ENCODE measurements at regions not wholly inside any gene's neighbourhood (a gene's known extent, or its start where the extent isn't known, plus 50 kb on each side); places are given as distances from the start of the nearest gene placed in this dataset.
"Not testable (repeated sequence)": the region's sequence is repeated elsewhere in the genome, so short reads cannot be mapped to it uniquely, and the experiment has no call there.

DNA sequence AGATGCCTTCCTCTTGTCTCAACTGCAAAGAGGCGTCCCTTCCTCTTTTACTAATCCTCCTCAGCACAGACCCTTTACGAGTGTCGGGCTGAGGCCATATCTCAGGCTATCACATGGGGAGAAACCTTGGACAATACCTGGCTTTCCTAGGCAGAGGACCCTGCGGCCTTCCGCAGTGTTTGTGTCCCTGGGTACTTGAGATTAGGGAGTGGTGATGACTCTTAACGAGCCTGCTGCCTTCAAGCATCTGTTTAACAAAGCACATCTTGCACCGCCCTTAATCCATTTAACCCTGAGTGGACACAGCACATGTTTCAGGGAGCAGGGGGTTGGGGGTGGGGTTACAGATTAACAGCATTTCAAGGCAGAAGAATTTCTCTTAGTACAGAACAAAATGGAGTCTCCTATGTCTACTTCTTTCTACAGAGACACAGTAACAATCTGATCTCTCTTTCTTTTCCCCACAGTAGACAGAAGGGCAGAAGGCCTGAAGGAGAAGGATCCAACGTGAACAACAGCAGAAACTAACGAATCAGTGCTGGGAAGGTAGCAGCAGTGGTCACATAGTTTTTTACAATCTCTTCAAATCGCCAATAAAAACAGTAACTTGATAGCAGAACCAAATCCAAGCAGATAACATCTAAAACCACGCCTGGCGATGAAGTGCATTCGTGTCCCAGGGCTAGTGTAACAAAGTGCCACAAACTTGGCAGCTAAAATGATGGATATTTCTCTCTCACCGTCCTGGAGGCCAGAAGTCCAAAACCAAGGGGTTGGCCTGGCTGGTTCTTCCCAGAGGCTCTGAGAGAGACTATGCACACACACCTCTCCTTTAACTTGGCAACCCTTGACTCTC is 272.4 kb downstream of the EIPR1 start:
- BruUV-seq (replicated peaks); SMC1A ChIA-PET (ENCODE audit: uncharacterized antibody, unreplicated experiment); H3K4me1 ChIP-seq (ENCODE audit: control insufficient read depth, insufficient read depth, low read length); H3K9ac ChIP-seq (ENCODE audit: control insufficient read depth, insufficient read depth, low read length); H3K36me3 ChIP-seq (ENCODE audit: control insufficient read depth in 2 of 2, insufficient read depth in 2 of 2, low read length in 1 of 2); CTCF ChIA-PET; ATAC-seq; H3K4me2 ChIP-seq (ENCODE audit: control insufficient read depth, insufficient read depth); intact Hi-C loops (cut with micrococcal nuclease; ENCODE audit: unreplicated experiment); RAD21 ChIA-PET (ENCODE audit: unreplicated experiment); FAIRE-seq; POLR2A ChIA-PET; DNase-seq (ENCODE audit: low read depth, low spot score); H3K4me3 ChIP-seq; H3K79me2 ChIP-seq (ENCODE audit: control insufficient read depth, insufficient read depth, low read length); H3K27ac ChIP-seq (ENCODE audit: control insufficient read depth, insufficient read depth); H4K20me1 ChIP-seq (ENCODE audit: control insufficient read depth, insufficient read depth); in situ Hi-C loops (cut with MboI); H2AFZ ChIP-seq (ENCODE audit: control insufficient read depth, low read depth, low read length); H3K9me3 ChIP-seq (replicated peaks; ENCODE audit: control insufficient read depth, insufficient read depth, low read length); H3K27me3 ChIP-seq (replicated peaks in 1 of 2; ENCODE audit: control insufficient read depth in 2 of 2, insufficient read depth in 2 of 2, low read length in 1 of 2): not testable (repeated sequence)
- WGBS (ENCODE audit: insufficient coverage, insufficient replicate concordance, low lambda C conversion rate, missing lambda C conversion rate) = 52% methylated on average over 12 of the region's 14 CpGs

DNA sequence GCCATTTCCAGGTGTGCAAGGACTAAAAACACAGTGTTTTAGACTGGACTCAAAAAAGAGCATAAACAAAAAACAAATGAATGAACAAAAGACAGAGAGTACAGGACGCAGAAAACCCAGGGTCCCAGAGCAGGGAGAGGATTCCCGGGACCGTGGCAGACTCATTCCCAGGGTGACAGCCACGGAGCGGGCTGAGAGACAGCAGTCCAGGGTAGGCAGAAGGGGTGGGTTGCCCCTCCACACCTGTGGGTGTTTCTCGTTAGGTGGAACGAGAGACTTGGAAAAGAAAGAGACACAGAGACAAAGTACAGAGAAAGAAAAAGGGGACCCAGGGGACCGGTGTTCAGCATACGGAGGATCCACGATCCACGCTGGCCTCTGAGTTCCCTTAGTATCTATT is 273.4 kb downstream of the EIPR1 start:
- ChIA-PET SMC1A (ENCODE audit: uncharacterized antibody, unreplicated experiment) (no interaction called here), CTCF (no interaction called here), POLR2A (no interaction called here), RAD21 (ENCODE audit: unreplicated experiment) (no interaction called here)
- no peaks in the 10 kb centered on the region for H3K36me3 ChIP-seq (ENCODE audit: control insufficient read depth in 2 of 2, insufficient read depth in 2 of 2, low read length in 1 of 2)
- BruUV-seq (replicated peaks) = no TSS peak
- intact Hi-C loops (cut with micrococcal nuclease; ENCODE audit: unreplicated experiment) (no loop called here), in situ Hi-C loops (cut with MboI) (no loop called here)
- H3K27me3 ChIP-seq (replicated peaks in 1 of 2; ENCODE audit: control insufficient read depth in 2 of 2, insufficient read depth in 2 of 2, low read length in 1 of 2) = no peaks in the 10 kb centered on the region; a peak in 1 of 4 replicates
- no peak overlapping the region for H3K9ac ChIP-seq (ENCODE audit: control insufficient read depth, insufficient read depth, low read length)
- no peaks in the 10 kb centered on the region for H3K79me2 ChIP-seq (ENCODE audit: control insufficient read depth, insufficient read depth, low read length)
- no peak overlapping the region for H3K4me3 ChIP-seq
- 36% methylated on average over 11 of the region's 11 CpGs for WGBS (ENCODE audit: insufficient coverage, insufficient replicate concordance, low lambda C conversion rate, missing lambda C conversion rate)
- TF ChIP-seq, protein P1, sequence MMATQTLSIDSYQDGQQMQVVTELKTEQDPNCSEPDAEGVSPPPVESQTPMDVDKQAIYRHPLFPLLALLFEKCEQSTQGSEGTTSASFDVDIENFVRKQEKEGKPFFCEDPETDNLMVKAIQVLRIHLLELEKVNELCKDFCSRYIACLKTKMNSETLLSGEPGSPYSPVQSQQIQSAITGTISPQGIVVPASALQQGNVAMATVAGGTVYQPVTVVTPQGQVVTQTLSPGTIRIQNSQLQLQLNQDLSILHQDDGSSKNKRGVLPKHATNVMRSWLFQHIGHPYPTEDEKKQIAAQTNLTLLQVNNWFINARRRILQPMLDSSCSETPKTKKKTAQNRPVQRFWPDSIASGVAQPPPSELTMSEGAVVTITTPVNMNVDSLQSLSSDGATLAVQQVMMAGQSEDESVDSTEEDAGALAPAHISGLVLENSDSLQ (IDR thresholded peaks at IDR 0.05) = no peak
- TF ChIP-seq LARP7 (IDR thresholded peaks at IDR 0.05) = no peak
- no peak for TF ChIP-seq ZNF274 (IDR thresholded peaks at IDR 0.05; ENCODE audit: insufficient read depth, insufficient read length)
- no peak for TF ChIP-seq BHLHE40 (IDR thresholded peaks at IDR 0.05; ENCODE audit: borderline replicate concordance in 1 of 2, low read depth in 2 of 2, low read length in 1 of 2)
- TF ChIP-seq, protein P2, sequence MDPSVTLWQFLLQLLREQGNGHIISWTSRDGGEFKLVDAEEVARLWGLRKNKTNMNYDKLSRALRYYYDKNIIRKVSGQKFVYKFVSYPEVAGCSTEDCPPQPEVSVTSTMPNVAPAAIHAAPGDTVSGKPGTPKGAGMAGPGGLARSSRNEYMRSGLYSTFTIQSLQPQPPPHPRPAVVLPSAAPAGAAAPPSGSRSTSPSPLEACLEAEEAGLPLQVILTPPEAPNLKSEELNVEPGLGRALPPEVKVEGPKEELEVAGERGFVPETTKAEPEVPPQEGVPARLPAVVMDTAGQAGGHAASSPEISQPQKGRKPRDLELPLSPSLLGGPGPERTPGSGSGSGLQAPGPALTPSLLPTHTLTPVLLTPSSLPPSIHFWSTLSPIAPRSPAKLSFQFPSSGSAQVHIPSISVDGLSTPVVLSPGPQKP (IDR thresholded peaks at IDR 0.05; ENCODE audit: low read depth, low read length) = no peak
- TF ChIP-seq HDAC6 (IDR thresholded peaks at IDR 0.05; ENCODE audit: unreplicated experiment) = no peak
- no peak for TF ChIP-seq SP1 (IDR thresholded peaks at IDR 0.05; ENCODE audit: low read depth, low read length)
- ATAC-seq = no peak
- peaks cover 6% of the 10 kb centered on the region; the same call in 1 of the 2 replicates for H3K4me1 ChIP-seq (ENCODE audit: control insufficient read depth, insufficient read depth, low read length)
- H3K4me2 ChIP-seq (ENCODE audit: control insufficient read depth, insufficient read depth) = no peak overlapping the region
- H3K27ac ChIP-seq (ENCODE audit: control insufficient read depth, insufficient read depth) = no peak overlapping the region
- H2AFZ ChIP-seq (ENCODE audit: control insufficient read depth, low read depth, low read length) = no peak overlapping the region
- DNase-seq (ENCODE audit: low read depth, low spot score) = no peak
- no peak for FAIRE-seq
- H4K20me1 ChIP-seq (ENCODE audit: control insufficient read depth, insufficient read depth) = no peaks in the 10 kb centered on the region
- no peaks in the 10 kb centered on the region; the same call in 2 of the 3 replicates for H3K9me3 ChIP-seq (replicated peaks; ENCODE audit: control insufficient read depth, insufficient read depth, low read length)

Data from GM12878 (cell line).